Fibroblast of peridontal ligament (primary cell): ENCODE measurements at regions not wholly inside any gene's neighbourhood (a gene's known extent, or its start where the extent isn't known, plus 50 kb on each side); places are given as distances from the start of the nearest gene placed in this dataset.

Experiments used
- DNase-seq: peaks from one replicate; pipeline ENCODE4 v3.0.0-alpha.2; 2010; ENCODE audit errors: extremely low read depth

DNA sequence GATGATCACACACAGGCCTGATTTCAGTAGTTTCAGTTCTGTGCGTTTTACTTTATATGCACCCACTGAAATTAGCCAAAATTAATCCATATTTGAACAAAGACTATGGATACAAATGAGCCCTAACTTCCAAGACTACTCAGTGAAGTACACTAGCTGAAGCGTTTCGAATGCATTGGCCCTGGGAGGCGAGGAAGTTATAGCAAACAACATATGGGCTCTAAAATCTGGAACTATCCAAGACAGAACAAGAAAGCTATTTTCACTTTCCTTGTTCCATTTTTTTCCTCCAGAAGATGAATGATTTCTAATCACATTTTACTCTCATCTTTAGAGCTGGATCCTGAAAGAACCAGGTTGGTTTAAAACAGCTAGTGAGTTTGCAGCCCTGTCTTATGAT is 399.4 kb upstream of the HNRNPA3 start:
- DNase-seq, result no peak

DNA sequence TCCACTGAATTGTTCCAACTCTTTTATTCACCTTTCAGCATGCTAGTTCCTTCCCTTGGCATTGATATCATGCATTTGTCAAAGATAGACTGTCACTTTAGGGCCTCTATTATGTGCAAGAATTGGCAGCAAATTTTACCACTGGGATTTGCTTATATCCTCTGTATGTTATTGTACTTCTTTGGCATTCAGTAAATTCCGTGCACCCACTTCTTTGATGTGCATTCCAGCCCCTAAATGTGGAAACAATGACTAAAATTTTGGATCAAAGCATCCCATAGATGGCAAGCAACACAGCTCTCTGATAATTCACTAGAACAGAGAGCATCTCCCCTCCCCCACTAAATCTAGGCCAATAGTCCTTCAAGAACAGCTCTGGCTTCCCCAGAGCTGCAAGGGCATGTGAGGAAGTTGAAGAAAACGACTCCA is 399.0 kb upstream of the HNRNPA3 start:
- no peak for DNase-seq

DNA sequence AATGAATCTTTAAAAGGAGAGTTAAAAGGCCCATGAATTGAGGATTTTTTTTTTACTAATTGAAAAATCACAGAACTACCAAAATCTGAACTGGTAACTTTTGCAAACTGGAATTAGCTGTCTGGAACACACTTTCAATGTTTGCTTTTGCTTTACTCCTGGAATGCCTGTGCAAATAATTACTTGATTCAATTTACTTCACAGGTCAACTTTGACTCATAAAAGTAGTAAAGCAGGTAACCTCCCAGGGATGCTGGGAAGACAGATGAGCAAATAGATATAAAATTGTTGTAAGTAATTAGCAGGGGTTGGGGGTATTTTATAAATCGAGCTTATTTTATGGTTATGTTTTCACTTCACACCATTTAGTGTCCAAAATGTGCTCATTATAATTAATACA is 398.3 kb upstream of the HNRNPA3 start:
- DNase-seq, result peak; percentile 0

DNA sequence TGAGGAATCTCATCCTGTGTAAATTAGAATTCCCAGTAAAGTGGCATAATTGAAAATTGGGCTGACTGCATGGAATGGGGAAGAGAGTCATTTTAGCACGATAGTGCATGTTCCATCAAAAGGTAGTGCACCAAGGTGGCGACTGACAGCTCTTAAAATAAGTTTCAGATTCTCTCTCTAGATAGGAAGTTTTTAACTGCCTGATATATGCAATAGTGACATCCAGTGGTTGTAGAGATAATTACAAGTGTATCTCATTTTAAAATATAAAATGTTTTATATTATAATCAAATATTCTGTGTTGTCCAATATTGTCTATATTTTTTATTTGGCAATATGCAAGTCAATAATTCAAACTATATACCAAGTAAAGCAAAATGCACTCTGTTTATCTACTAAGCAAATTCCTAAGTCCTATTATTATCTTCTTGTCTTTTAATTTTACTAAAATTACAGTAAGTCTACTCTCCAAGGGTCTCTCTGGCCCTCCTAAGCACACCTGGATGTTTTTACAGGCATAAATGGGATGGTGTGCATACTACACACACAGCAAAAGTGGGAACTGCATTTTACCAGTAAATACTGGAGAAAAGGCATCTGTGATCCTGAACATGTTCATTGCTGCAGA is 397.7 kb upstream of the HNRNPA3 start:
- peak; percentile 36 for DNase-seq

DNA sequence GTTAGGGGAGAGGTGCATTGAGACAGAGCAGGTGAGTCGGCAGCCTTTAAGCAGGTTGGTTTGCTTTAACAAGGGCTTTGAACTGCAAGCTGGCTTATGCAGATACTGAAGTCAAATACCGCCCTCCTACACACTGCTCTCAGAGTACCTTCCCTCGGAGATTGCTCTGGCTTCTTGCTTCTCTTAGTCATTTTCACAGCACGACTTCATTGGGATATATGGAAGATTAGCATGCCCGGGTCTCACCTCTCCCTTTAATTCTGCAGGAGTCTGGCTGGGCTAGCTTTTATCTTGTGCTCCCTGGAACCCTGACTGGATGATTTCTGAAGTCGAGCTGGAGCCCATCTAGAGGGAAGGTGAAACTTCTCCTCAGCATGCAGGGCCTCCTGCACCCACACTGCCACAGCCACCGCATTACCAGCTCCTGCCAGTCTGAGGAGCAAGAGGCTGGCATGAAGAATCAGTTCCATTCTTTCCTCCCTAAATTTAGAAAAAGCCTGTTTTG is 395.5 kb upstream of the HNRNPA3 start:
- no peak for DNase-seq

DNA sequence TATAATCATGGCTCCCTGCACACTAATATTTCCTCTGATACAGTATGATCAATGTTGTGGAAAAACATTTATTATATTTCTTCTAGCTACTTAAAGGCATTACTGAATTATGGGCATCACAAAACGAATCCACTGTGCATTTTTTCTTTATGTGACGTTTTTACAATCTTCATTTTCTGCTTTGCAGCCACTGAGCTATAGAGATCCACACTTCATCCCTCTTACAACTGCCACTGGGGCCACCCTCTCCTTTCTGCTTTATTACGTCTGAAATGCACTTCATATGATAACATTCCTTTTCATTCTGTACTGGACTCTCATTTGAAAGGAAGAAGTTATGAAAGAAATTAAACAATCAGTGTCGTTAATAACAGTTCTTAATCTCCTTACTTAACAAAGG is 394.5 kb upstream of the HNRNPA3 start:
- no peak for DNase-seq

DNA sequence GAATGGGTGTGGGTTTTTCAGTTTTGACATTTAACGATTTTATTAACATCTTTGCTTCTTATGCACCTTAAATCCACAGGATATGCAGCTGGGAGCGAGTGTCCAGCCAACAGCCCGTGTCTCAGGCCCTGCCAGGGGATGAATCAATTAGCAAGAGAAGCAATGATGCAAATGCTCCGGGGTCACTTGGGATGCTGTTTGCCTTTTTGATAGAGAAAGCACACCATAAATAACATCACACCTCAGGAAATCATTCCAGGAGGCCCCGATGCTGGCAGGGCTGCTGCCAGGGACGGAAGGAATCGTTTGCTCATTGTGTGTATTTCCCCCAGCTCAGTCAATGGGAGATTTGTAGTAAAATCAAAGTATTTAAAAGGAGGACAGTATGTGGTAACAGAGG is 394.0 kb upstream of the HNRNPA3 start:
- no peak for DNase-seq

DNA sequence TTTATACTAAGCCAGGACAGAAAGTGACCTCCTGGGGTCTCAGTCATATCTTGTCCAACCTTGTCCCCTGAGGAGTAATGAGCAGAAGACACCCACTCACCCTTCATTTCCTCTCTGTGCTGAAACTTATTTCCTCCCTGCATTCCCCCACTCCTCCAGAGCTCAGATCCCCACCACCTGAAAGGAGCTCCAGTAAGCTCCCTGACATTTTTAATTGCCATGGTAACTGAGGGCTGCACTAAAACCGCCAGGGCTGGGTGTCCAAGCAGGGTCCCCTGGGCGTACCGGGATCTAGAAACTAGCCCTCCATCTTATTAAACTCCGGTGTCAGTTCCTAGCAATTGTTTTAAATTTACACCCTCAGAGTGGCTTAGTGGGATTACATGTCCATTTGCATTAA is 393.3 kb upstream of the HNRNPA3 start:
- no peak for DNase-seq

DNA sequence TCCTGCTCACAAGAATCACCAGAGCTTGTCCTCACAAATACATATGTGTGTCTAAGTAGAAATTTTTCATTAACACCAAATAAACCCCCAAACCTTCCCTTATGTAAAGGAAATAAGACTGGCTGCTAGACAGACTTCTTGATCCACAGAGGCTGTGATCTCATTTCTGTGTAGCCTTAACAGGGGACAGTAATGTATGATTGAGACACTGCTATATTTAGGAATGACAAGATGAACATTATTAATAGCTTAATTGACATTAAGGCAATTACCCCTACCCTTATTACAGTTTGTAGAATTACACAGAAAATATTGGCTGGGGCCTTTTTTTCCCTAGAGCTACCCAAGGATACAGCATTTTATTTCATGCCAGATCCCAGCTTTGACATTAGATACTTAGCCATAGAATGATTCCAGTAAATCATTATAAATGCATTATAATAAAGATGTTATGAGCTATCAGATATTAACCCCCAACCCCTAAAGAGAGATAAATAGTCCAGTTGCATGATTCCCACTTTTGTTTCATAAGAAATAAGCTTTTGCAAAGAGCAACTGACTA is 392.1 kb upstream of the HNRNPA3 start:
- no peak for DNase-seq

DNA sequence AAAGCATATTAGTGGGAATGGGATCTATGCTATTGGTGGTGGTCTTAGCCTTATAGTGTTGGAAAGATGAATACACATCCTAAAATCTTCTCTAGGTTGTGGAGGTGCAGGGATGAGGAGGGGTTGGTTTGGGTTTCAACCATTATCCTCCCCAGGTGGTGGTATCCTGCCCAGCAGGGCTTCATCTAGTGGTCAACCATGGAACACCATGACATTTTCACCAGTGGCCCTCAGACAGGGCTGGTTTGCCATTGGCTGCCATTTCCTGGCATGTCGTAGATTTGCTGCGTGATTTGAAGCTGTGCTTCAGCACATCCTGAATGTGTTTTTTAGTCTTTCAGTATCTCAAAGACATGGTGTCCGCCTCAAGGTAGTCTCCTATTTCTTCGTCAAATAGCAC is 391.2 kb upstream of the HNRNPA3 start:
- DNase-seq, result no peak

DNA sequence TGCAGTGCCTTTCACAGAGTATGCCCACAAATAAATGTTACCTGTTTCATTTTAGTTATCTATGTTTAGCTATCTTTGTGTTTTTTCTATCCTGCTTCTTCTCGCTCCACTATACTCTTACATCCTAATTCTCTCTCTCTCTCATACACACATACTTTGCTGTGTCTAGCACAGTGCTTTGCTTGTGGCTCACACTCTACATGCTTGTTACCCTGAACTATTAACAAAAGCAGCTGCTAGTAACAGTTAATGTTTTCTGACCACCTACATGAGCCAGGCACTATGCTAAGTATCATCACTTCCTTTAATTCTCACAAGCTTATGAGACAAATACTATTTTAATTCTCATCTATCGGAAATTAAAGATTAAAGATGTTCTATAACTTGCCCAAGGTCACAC is 390.5 kb upstream of the HNRNPA3 start:
- DNase-seq, result no peak

DNA sequence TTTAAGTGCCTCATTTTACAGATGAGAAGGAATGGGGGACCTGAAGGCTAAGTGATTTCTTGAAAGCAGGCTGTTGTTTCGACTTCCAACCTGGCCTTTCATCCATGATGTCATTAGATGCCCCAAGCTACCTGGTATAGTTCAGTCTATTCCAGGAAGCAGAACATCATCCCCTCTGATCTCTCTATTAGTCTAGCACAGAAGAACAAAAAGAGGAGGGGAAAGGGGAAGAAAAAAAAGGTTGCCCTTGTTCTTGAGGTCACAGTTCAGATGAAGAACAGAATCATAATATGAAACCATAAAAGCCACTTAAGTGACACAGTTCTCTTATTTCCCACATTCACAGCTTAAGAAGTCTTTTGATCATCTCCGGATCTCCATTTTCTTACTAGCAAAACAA is 386.2 kb upstream of the HNRNPA3 start:
- no peak for DNase-seq

DNA sequence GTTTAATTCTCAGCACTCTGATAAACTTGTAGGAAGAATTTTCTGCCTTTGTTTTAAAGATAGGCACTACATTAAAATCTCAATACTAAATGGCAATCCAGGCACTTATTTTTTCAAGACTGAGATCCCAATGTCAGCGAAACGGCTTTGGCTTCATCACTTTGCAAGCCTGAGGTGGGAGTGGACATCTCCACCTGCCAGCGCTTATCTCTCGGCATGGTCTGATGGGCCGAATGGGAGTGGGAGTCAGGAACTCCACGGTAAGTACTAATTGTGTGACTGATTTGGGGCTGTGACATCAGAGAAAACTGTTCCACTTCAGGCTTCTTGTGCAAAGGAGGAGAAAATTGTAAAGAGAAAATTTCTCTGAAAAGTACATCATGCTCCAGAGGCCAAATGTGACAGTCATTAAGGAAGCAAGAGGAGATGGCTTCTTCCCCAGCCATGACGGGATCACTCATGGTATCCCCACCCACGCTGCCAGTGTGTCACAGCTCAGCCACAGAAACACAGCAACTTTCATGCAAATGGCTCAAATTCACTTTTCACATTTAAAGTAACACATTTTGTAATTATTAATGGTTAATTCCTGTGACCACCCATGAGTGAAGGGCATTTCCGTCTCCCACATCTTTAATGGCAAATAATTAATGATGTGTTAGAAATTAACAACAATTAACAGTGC is 385.5 kb upstream of the HNRNPA3 start:
- DNase-seq, result no peak

DNA sequence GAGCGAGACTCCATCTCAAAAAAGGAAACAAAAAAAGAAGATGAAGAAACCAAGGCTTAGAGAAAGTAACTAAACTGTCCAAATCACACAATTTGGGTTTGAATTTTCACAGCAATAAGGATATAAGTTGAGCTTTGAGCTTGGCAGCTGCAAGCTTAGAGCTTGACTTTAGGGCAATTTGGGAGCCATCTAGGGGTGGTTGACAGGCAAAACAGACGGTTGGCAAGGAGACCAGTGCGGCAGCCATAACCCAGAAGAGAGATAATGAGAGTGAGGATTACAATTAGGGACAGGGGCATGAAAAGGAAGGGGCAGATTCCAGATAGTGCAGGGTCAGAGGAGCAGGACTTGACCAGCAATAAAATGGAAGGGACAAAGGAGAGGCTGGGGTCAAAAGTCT is 382.2 kb upstream of the HNRNPA3 start:
- DNase-seq, result no peak

DNA sequence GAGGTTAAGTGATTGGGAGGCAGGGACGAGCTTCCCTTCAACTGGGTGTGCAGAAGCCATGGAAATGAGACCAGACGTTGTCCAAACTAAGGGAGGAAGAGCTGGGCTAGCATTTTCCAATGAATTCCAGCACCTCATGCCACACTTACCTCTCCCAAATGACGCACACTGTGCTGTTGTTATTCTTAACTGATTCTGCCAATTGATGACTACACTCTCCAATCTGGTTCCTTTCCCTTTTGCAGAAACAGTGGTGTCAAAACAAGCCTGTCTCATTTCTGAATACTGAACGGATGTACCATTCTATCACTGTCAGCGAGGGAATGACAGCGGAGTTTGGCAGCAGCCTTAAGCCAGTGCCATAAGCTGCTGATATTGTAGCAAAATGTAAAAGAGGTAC is 380.5 kb upstream of the HNRNPA3 start:
- DNase-seq, result no peak

DNA sequence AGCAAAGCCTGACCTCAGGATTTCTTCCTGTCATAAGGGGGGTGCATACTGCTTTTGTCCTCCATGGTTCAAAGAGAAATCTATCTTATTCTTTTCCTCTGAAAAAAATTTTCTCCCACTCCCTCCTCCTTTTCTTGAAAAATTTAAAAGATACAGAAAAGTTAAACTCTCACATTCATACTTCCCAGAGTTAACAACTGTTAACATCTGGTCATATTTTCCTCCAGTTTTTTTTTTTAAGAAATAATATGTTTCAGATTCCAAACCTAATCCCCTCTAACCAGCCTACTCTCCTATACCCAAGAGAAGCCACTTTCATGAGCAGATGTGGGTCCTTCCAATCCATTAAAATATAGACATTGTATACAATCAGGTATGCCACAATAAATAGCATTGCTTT is 378.9 kb upstream of the HNRNPA3 start:
- no peak for DNase-seq

DNA sequence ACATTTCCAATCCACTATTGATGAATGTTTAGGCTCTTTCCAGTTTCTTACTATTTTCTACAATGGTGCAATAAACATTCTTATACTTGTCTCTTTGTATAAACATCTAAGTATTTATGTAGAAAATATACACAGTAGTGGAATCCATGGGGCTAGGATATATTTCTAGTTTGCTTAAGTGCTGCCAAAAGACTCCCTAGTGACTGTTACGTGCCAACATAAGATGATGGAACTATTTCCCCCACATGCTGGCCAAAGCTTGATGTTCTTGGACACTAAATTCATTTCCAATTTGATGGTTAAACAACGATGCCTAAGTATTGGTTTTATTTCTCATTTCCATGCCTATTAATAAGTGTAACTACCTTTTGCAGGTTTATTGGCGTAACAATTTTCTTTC is 378.4 kb upstream of the HNRNPA3 start:
- DNase-seq, result no peak

DNA sequence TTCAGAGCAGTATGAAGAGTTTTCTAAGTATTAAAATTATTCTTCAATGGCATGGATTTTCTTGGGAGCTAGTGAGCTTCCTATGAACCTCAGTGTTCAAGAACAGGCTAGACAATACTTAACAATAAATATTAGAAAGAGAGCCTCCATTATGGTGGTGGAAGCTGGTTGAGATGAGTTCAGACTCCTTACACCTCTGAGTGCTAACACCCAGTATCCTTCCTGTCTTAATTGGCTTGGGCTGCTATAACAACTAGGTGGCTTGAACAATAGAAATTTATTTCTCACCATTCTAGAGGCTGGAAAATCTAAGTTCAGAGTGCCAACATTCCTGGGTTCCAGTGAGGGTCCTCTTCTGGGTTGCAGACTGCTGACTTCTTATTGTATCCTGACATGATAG is 369.4 kb upstream of the HNRNPA3 start:
- DNase-seq, result no peak

DNA sequence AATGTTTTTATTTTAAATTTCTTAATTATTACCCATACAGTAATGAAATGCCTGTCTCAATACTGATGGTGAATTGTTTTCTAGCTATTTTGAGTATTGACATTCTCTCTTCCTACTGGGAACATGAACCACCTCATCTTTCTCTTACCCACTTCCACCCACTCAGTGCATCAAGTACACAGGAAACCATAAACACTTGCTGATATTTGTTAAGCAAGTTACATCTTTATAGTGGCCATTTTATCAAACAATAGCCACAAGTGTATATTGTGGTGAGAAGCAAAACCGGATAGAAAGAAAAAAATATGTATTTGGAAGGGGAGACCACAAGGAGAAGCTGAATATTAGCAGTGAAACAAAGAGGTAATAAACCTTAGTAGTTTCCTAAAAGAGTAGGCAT is 368.1 kb upstream of the HNRNPA3 start:
- no peak for DNase-seq

DNA sequence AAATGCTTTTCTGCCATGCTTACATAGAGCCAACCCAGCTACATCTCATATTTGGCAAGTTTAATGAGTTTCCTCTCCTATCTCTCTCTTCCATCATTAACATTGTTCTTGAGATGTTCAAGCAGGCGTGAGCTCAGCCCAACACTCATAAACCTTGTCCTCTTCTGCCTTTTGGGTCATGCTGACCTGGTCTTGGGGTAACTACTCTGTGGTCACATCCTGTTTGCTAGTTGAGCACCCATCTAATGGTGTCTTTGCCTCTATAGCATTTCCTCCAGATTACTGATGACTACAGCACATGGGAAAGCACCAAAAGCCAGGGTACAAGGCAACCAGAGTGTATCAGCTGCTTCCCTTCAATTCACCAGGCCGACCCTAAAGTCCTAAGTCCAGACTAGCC is 366.9 kb upstream of the HNRNPA3 start:
- DNase-seq, result no peak

DNA sequence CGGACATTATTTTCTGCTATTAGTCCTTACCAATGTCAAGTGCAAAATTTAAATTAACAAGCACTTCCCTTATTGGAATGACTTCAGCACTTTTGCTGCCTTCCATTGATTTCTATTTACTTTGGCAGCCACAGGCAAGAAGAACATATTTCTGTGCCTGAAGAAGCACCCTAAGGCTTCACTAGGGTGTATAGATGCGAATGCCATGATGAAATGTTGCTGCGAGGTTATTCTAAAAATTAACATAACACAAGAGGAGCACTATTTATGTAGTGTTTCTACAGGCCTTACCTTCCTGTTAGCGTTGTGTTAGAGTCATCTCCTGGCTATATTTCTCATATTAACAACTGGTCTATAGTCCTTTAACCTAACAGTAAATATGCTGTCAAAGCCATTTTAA is 365.0 kb upstream of the HNRNPA3 start:
- DNase-seq, result no peak

DNA sequence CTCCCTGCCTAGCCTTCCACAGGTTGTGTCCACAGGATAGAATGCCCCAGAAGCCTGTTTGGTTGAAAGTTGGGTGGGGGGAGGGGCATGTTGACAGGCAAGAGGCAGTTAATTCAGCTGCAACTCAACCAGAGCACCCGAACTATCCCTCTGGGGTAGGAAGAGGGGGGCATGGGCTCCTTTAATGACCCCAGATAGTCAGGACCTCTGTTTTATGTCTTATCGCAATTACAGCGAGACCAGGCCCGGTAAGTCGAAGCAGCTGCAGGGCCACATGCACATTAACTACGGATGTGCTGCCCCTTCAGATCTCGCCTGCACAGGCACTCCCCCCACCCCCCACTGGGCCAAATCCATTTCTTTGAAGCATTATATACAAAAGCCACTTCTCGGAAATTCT is 363.8 kb upstream of the HNRNPA3 start:
- DNase-seq, result no peak

DNA sequence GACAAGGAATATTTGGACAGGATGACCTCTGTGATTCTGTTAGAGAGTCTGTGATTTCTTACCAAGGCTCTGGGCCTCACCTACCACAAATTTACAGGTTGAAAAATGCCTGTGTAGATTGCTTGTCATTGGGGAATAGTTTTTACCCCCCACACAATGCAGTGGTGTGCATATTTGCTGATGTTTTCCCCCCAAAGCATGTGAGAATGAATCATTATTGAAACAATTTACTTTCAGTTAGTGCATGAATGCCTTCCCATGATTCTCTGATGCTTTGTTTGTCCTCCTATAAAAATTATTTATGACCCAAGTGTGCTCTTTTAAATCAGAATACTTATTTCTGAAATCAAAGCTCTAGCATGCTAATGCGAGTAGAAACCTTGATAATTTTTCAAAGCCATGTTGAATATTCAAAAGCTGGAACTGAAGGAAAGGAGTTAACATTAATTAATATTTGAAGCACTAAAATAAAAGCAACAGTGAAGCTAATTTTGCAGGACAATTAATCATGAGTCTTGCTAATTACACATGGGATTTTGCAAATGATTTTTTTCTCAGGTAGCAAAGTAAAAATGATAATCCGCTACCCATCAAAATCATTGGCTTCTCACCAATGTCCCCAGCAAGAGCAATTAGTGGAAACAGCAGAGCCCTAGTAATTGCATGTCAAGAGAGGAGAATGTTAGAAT is 361.2 kb upstream of the HNRNPA3 start:
- DNase-seq, result no peak
